H7 (cell line): ENCODE measurements at regions not wholly inside any gene's neighbourhood (a gene's known extent, or its start where the extent isn't known, plus 50 kb on each side); places are given as distances from the start of the nearest gene placed in this dataset.

Source experiments
- DNase-seq: peaks from one replicate; pipeline ENCODE4 v3.0.0; 2012
- H3K27me3 ChIP-seq: 2 replicates; pipeline ENCODE4 v1.6.0; 2011; ENCODE audit warnings: mild to moderate bottlenecking, low read length; ENCODE audit not compliant: control insufficient read depth, insufficient read depth
- H3K36me3 ChIP-seq: replicated peaks from 2 replicates; pipeline ENCODE4 v1.5.1; 2011; ENCODE audit warnings: low read length; ENCODE audit not compliant: control insufficient read depth, insufficient read depth
- H3K4me3 ChIP-seq: 2 replicates; pipeline ENCODE4 v1.5.1; 2011; ENCODE audit warnings: low read depth, mild to moderate bottlenecking, control low read depth, low read length, moderate library complexity; ENCODE audit not compliant: insufficient read depth

DNA sequence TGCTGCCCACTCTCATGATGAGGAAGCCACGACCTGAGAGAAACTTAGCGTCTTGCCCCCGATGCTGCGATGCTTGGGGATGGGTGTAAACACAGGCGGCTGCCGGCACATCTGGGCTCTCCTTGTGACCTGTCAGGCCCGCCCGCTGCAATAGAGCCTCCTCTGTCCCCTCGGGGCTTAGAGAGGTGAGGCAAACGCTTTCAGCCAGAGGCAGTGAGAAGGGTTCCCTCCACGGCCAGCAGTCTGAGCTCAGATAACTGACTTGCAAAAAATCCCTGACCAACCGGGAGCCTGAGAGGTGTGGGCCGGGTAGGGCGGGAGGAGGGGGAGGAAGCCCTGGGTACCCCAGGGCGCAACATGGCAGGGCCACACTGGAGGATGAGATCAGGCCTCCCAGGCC lies 260.6 kb downstream of the C16orf95 start:
- peak; percentile 65 for DNase-seq
- Histone ChIP-seq H3K36me3 (no peaks in the 10 kb centered on the region), H3K27me3 (no peaks in the 10 kb centered on the region), H3K4me3 (no peak overlapping the region)

GRCh38 chr16:87057211-87057881 lies 259.8 kb downstream of the C16orf95 start:
- peak; percentile 89 for DNase-seq
- Histone ChIP-seq H3K36me3 (no peaks in the 10 kb centered on the region), H3K4me3 (no peak overlapping the region), H3K27me3 (no peaks in the 10 kb centered on the region)

GRCh38 chr16:87057951-87058560 lies 259.1 kb downstream of the C16orf95 start:
- Histone ChIP-seq H3K4me3 (no peak overlapping the region), H3K36me3 (no peaks in the 10 kb centered on the region), H3K27me3 (no peaks in the 10 kb centered on the region)
- peak; percentile 38 for DNase-seq

DNA sequence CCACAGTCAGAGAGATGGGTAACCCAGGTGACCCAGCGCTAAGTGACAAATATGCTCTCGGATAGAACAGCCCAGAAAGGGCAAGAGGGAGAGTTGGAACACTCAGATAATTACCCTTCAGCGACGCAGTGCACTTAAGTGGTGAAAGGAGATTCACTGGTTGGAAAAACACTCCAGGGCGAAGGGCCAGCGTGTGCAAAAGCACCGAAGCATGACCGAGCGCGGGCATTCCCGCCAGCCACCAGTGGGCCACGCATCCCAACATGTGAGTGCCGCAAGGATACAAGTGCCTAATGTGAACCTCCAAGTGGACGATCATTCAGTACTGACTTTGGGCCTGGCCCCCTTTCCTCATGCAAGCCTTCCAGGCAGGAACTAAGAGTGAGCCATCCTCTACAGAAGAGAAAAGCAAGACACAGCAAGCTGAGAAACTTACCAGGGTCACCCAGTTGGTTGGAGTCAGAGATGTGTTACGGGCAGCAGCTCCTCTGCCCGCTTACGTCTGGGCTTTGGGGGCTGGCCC lies 258.4 kb downstream of the C16orf95 start:
- Histone ChIP-seq H3K27me3 (no peaks in the 10 kb centered on the region), H3K36me3 (no peaks in the 10 kb centered on the region), H3K4me3 (no peak overlapping the region)
- peak; percentile 13 for DNase-seq

DNA sequence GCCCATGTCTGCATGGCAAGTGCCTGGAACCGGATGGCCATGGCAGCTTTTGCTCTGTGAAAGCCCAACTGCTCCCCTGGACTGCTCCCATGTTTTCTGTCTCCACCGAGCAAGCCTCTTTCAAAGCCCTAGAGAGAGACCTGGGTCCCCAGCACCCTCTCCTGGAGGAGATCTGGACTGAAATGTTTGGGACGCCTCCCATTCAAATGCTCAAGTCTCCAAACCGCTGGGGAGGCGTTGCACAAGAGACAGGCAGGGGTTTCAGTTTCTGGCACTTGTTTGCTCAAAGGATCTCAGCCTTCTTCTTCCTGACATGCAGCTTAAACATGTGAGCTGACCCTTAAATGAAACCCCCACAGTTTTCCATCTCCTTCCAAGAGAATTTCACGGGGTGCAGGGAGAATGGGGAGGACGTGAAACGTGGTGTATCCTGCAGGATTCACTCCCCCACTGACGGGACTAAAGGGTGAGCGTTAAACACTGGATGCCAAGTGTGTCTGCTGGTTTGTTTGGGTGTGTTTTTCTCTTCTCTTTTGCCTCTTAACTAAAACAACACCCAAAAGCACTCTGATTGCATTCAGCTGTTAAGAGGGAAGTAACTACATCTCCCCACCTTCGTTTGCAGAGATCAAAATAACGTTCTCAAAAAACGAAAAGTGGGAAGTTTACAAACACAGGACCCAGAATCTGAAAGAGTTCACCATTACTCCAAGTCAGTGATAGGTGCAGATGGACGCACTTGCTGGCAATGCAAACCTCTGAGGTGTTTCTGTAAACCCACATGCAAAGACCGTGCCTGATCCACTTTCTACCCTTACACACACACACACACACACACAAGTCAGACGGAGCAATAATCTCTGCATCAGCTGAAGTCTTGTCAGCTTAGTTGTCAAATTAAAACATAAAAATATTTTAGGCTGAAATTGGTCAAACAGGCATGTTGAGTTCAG lies 256.9 kb downstream of the C16orf95 start:
- H3K36me3 ChIP-seq, result no peaks in the 10 kb centered on the region
- H3K4me3 ChIP-seq, result no peak overlapping the region
- peak; percentile 75 for DNase-seq
- no peaks in the 10 kb centered on the region for H3K27me3 ChIP-seq

DNA sequence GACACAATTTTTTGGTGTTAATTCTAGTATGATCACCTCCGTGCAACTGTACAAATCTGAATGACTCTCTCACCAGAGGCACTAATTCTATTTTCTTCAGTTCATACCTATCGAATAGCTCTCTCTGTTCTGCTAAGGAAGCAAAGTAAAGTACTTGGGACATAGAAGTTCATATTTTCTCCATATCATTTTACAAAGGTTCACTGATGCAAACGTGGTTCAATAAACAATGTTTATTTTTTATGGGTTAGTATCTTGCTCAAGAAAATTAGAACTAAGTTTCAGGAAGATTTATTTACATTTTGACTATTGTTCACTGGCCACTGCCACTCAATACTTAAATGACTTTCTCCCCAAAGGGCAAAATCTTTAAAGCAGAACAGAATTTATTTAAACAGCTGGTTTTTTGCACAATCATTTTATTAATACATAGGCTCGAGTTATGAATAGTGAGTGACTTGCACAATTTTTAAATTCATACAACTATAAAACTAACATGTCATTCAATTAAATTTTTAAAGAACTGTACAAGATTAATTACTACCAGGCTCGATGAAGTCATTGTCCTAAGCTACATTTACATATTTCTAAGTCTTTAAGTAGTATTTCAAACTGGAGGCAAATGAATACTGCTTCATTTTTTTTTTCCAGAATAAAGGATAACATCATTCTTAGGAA lies 255.8 kb downstream of the C16orf95 start:
- Histone ChIP-seq H3K27me3 (no peaks in the 10 kb centered on the region), H3K36me3 (no peaks in the 10 kb centered on the region), H3K4me3 (no peak overlapping the region)
- DNase-seq, result no peak

GRCh38 chr16:87062569-87063442 lies 254.4 kb downstream of the C16orf95 start:
- Histone ChIP-seq H3K4me3 (no peak overlapping the region), H3K27me3 (no peaks in the 10 kb centered on the region), H3K36me3 (no peaks in the 10 kb centered on the region)
- DNase-seq, result peak; percentile 96

- DNase-seq, result no peak
- H3K4me3 ChIP-seq, result no peak overlapping the region
- H3K36me3 ChIP-seq, result no peaks in the 10 kb centered on the region
- H3K27me3 ChIP-seq, result no peaks in the 10 kb centered on the region
These were observed 253.6 kb downstream of the C16orf95 start for GRCh38 chr16:87063543-87063942.

DNA sequence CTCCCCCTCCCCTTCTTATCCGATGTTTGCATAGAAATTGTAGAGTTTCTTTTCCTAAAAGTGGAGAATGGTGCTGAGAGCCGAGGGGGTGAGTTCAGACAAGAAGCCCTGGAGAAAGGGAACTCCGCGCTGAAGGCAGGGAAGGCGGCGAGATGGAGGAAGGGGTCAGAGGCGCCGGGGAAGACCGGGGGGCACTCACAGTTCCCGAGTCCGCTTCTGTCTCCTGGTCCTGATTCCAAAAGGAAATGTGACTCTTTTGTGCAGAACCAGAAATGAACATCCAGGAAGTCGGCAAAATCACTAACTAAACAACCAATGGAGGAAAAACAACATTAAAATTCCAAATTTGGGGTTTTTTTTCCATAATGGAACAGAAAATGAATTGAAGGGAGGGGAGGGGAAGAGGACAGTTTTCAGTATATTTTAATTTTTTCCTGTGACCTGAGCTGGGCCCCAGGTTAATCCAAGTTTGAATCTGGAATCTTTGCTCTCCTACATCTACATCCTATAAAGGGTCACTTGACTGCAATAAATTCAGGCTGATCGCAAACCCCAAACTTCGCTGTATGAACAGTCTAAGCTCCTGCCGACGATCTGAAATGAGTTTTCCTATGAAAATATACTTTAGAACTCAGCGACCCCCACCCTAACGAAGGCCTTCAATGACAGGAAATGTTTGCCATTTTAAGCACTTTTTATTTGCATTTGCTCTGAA lies 252.3 kb downstream of the C16orf95 start:
- Histone ChIP-seq H3K27me3 (no peaks in the 10 kb centered on the region), H3K4me3 (peak overlapping the region; percentile 8; the same call in 1 of the 2 replicates), H3K36me3 (no peaks in the 10 kb centered on the region)
- DNase-seq, result peak; percentile 67

DNA sequence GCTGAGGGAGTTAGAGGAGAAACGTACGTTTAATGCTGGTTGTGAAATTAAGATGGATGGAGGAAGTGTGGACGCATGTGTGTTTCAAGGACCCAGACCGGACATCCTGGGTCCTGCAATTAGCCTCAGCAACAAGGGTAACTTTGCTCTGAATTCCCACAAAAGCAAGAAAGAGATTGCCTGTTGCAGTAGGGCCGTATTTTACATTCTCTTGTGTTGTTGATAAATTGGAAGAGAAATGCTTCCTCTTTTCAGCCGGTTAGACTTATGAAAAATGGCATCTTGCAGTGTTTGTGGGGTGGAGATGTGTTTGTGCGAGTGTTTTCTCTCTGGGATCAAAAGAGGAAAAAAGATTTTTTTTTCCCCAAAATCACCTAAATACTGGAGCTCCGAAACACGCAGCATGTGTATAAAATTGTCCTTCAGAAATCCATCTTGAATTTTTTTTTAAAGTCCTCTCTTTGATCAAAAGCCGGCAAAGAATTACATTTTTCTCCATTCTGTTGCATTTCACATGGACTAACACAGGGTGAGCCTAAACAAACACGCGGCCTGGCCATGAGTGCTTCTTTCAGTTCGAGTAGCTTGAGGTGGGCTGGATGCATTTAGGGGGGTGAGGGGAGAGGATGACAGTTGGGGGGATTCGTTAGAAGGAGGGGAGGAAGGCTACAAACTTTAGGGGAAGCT lies 251.6 kb downstream of the C16orf95 start:
- no peak for DNase-seq
- Histone ChIP-seq H3K4me3 (no peak overlapping the region), H3K27me3 (no peaks in the 10 kb centered on the region), H3K36me3 (no peaks in the 10 kb centered on the region)

- Histone ChIP-seq H3K36me3 (no peaks in the 10 kb centered on the region), H3K27me3 (no peaks in the 10 kb centered on the region), H3K4me3 (no peak overlapping the region)
- DNase-seq, result no peak
These were observed 250.8 kb downstream of the C16orf95 start for GRCh38 chr16:87066133-87067002.

DNA sequence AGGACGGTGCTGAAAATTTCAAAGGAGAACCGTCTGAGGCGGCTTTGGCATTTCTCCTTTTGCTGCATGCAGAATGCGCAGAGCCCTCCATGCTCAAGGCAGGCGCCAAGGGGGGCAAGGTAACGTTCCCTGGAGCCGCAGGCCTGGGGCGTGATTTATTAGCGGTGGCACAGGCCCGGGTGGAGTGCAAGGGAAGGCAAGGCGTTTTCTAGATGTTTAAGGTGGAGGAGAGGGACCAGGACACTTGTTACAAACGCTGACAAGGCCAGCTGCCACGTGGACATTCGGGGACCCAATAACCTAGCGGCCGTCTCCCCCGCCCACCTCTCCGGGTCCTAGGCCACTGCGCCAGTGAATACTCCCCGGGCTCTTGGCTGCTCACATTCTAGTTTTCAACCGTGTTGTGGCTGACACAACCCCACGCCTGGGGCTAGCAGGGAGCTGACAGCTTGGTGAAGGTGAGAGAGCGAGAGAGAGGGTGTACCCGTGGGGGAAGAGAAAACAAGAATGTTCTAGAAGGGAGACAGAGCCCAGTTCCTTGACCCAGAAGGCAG lies 250.1 kb downstream of the C16orf95 start:
- Histone ChIP-seq H3K4me3 (no peak overlapping the region), H3K27me3 (no peaks in the 10 kb centered on the region)
- no peak for DNase-seq

More for the DNA sequence above, 250.1 kb downstream of the C16orf95 start:
- no peaks in the 10 kb centered on the region for H3K36me3 ChIP-seq
